Keratinocyte (primary cell): ENCODE measurements at regions not wholly inside any gene's neighbourhood (a gene's known extent, or its start where the extent isn't known, plus 50 kb on each side); places are given as distances from the start of the nearest gene placed in this dataset.

ENCODE experiments used
- DNase-seq: peaks from one replicate; pipeline ENCODE4 v3.0.0-alpha.2; 2011; ENCODE audit warnings: low read depth, missing footprints, low spot score
- FAIRE-seq: peaks from 2 replicates; lab custom pipeline; 2011; peaks lifted over from hg19 to GRCh38; lab: Jason Lieb, UNC
- H2AFZ ChIP-seq: 2 replicates; pipeline ENCODE4 v1.6.0; 2012; ENCODE audit warnings: low read length, control low read depth, inconsistent platforms; ENCODE audit not compliant: control insufficient read depth
- H3K27ac ChIP-seq: 2 replicates; pipeline ENCODE4 v1.5.1; 2011; ENCODE audit warnings: low read length; ENCODE audit not compliant: control insufficient read depth, insufficient read depth
- H3K27me3 ChIP-seq: 3 replicates; pipeline ENCODE4 v1.6.0; 2011; ENCODE audit warnings: low read length; ENCODE audit not compliant: control insufficient read depth, insufficient read depth; ENCODE audit errors: extremely low read depth
- H3K36me3 ChIP-seq, 2 experiments: 2 replicates in 1 of 2; 3 replicates in 1 of 2; pipeline ENCODE4 v1.5.1; 2011; ENCODE audit warnings: low read length in 2 of 2, mild to moderate bottlenecking in 1 of 2; ENCODE audit not compliant: control insufficient read depth in 2 of 2, insufficient read depth in 2 of 2; ENCODE audit errors: extremely low read depth in 1 of 2
- H3K4me1 ChIP-seq: 3 replicates; pipeline ENCODE4 v1.5.1; 2011; ENCODE audit warnings: low read length; ENCODE audit not compliant: control insufficient read depth, insufficient read depth; ENCODE audit errors: extremely low read depth
- H3K4me2 ChIP-seq: 3 replicates; pipeline ENCODE4 v1.6.0; 2011; ENCODE audit warnings: low read depth, low read length; ENCODE audit not compliant: control insufficient read depth, insufficient read depth; ENCODE audit errors: extremely low read depth
- H3K4me3 ChIP-seq, 3 experiments: fragments of 200-600 bp in 1 of 3; sonication (generic) in 1 of 3; 2 replicates in 2 of 3; 3 replicates in 1 of 3; pipeline ENCODE4 v1.5.1; 2011 to 2016; ENCODE audit warnings: low read length in 3 of 3, mild to moderate bottlenecking in 3 of 3, control low read depth in 2 of 3, inconsistent platforms in 1 of 3, low read depth in 1 of 3, mixed read lengths in 1 of 3, mixed run types in 1 of 3, moderate library complexity in 1 of 3; ENCODE audit not compliant: control insufficient read depth in 2 of 3, insufficient read depth in 2 of 3; ENCODE audit errors: extremely low read depth in 1 of 3
- H3K79me2 ChIP-seq: 2 replicates; pipeline ENCODE4 v1.6.0; 2012; ENCODE audit warnings: low read length; ENCODE audit not compliant: control insufficient read depth, insufficient read depth
- H3K9ac ChIP-seq: 3 replicates; pipeline ENCODE4 v1.6.0; 2011; ENCODE audit warnings: low read length; ENCODE audit not compliant: control insufficient read depth, insufficient read depth; ENCODE audit errors: extremely low read depth
- H3K9me1 ChIP-seq: 3 replicates; pipeline ENCODE4 v1.6.0; 2011; ENCODE audit warnings: low read length; ENCODE audit not compliant: control insufficient read depth, insufficient read depth; ENCODE audit errors: extremely low read depth
- H3K9me3 ChIP-seq: 2 replicates; pipeline ENCODE4 v1.5.1; 2012; ENCODE audit warnings: low read depth, low read length; ENCODE audit not compliant: control insufficient read depth
- H4K20me1 ChIP-seq: 3 replicates; pipeline ENCODE4 v1.6.0; 2011; ENCODE audit warnings: low read length; ENCODE audit not compliant: control insufficient read depth, insufficient read depth; ENCODE audit errors: extremely low read depth
- CTCF ChIP-seq, 3 experiments: IDR thresholded peaks in 1 of 3; conservative IDR thresholded peaks in 1 of 3; optimal IDR thresholded peaks in 1 of 3; 2 replicates in 2 of 3; 3 replicates in 1 of 3; pipeline versions ENCODE3 to v1.5.1; 2011; ENCODE audit warnings: low read length in 3 of 3, mild to moderate bottlenecking in 3 of 3, moderate library complexity in 2 of 3, control low read depth in 1 of 3, inconsistent platforms in 1 of 3; ENCODE audit not compliant: insufficient read depth in 2 of 3; ENCODE audit errors: extremely low read depth in 1 of 3
- EZH2 ChIP-seq: IDR thresholded peaks from one replicate; pipeline ENCODE4 v1.6.1; 2012; ENCODE audit warnings: inconsistent platforms, mild to moderate bottlenecking, low read length, moderate library complexity
- dilution Hi-C: fragments of 300-500 bp; cut with MboI; formaldehyde crosslinking; loops from one replicate; pipeline ENCODE4 v1.7.0; 2020; ENCODE audit warnings: low sequenced_read_pairs; ENCODE audit not compliant: extremely low pct_ligation_motif_present

GRCh38 chr10:35950226-35950625, 308.1 kb upstream of the FZD8 start:
- Histone ChIP-seq H2AFZ (no peak overlapping the region), H3K4me3 (no peak overlapping the region), H3K27me3 (no peaks in the 10 kb centered on the region), H3K36me3 (no peaks in the 10 kb centered on the region), H3K9ac (no peak overlapping the region), H3K27ac (no peak overlapping the region), H3K4me1 (no peaks in the 10 kb centered on the region), H3K9me3 (no peaks in the 10 kb centered on the region), H3K9me1 (no peaks in the 10 kb centered on the region), H4K20me1 (no peaks in the 10 kb centered on the region), H3K79me2 (no peaks in the 10 kb centered on the region), H3K4me2 (no peak overlapping the region)
- dilution Hi-C loops = no loop called here
- FAIRE-seq (no peak), DNase-seq (no peak)
- TF ChIP-seq CTCF (optimal IDR thresholded peaks at IDR 0.05 in 1 of 3, IDR thresholded peaks at IDR 0.05 in 1 of 3, conservative IDR thresholded peaks at IDR 0.05 in 1 of 3; ENCODE audit: extremely low read depth in 1 of 3, insufficient read depth in 2 of 3, low read length in 3 of 3) (no peak), EZH2 (no peak)

GRCh38 chr10:35949811-35950211, 307.7 kb upstream of the FZD8 start:
- Histone ChIP-seq H3K9me3 (no peaks in the 10 kb centered on the region), H3K9ac (no peak overlapping the region), H3K4me3 (no peak overlapping the region), H3K4me1 (no peaks in the 10 kb centered on the region), H2AFZ (no peak overlapping the region), H3K9me1 (no peaks in the 10 kb centered on the region), H3K27ac (no peak overlapping the region), H3K79me2 (no peaks in the 10 kb centered on the region), H4K20me1 (no peaks in the 10 kb centered on the region), H3K4me2 (no peak overlapping the region), H3K36me3 (no peaks in the 10 kb centered on the region), H3K27me3 (no peaks in the 10 kb centered on the region)
- dilution Hi-C loops = no loop called here
- FAIRE-seq = no peak
- DNase-seq = no peak
- TF ChIP-seq CTCF (optimal IDR thresholded peaks at IDR 0.05 in 1 of 3, IDR thresholded peaks at IDR 0.05 in 1 of 3, conservative IDR thresholded peaks at IDR 0.05 in 1 of 3; ENCODE audit: extremely low read depth in 1 of 3, insufficient read depth in 2 of 3, low read length in 3 of 3) (no peak), EZH2 (no peak)
